CD4-positive, CD25-positive, alpha-beta regulatory T cell (primary cell): ENCODE measurements at regions not wholly inside any gene's neighbourhood (a gene's known extent, or its start where the extent isn't known, plus 50 kb on each side); places are given as distances from the start of the nearest gene placed in this dataset.

Experiments
- ATAC-seq, 2 donors: fragments of 150-1000 bp; cut with Tn5 transposase; one replicate each; pipeline ENCODE4 v1.10.0; 2021; ENCODE audit warnings: low read depth in 2 of 2, moderate number of reproducible peaks in 2 of 2, moderate library complexity in 1 of 2
- DNase-seq, 3 donors: peaks; one replicate each; pipeline versions ENCODE4 v3.0.0 to v3.0.0-alpha.2; 2012 to 2022; ENCODE audit warnings: mixed read lengths in 1 of 3
- H3K27ac ChIP-seq: one replicate; pipeline ENCODE4 v1.7.0; 2013; ENCODE audit warnings: mild to moderate bottlenecking, low read length; ENCODE audit not compliant: insufficient read depth, poor library complexity, severe bottlenecking
- H3K27me3 ChIP-seq: one replicate; pipeline ENCODE4 v1.7.0; 2013; ENCODE audit warnings: low read length; ENCODE audit not compliant: control insufficient read depth, insufficient read depth
- H3K36me3 ChIP-seq: one replicate; pipeline ENCODE4 v1.7.0; 2013; ENCODE audit warnings: mild to moderate bottlenecking, low read length, moderate library complexity; ENCODE audit not compliant: control insufficient read depth, insufficient read depth
- H3K4me1 ChIP-seq: 2 replicates; pipeline ENCODE4 v1.7.0; 2013; ENCODE audit warnings: mild to moderate bottlenecking, low read length; ENCODE audit not compliant: insufficient read depth, control insufficient read depth, poor library complexity, severe bottlenecking
- H3K4me3 ChIP-seq: one replicate; pipeline ENCODE4 v1.7.0; 2013; ENCODE audit warnings: low read depth, mild to moderate bottlenecking, low read length, moderate library complexity
- H3K9me3 ChIP-seq, 2 experiments: 1 replicate in 1 of 2; 2 replicates in 1 of 2; pipeline ENCODE4 v1.7.0; 2013; ENCODE audit warnings: low read length in 2 of 2, mild to moderate bottlenecking in 1 of 2, moderate library complexity in 1 of 2; ENCODE audit not compliant: control insufficient read depth in 2 of 2
- H3K27ac Mint-ChIP-seq, 3 donors: one replicate each; pipeline ENCODE4 v1.8.0; 2020 to 2022; ENCODE audit warnings: mild to moderate bottlenecking in 3 of 3, mixed read lengths in 3 of 3, moderate library complexity in 2 of 3
- H3K27me3 Mint-ChIP-seq: one replicate; pipeline ENCODE4 v1.8.0; 2022; ENCODE audit warnings: mild to moderate bottlenecking, mixed read lengths
- H3K36me3 Mint-ChIP-seq: one replicate; pipeline ENCODE4 v1.8.0; 2020; ENCODE audit warnings: mixed read lengths
- H3K4me1 Mint-ChIP-seq, 4 donors: one replicate each; pipeline ENCODE4 v1.8.0; 2020 to 2022; ENCODE audit warnings: mixed read lengths in 4 of 4, mild to moderate bottlenecking in 1 of 4
- H3K4me3 Mint-ChIP-seq, 4 donors: one replicate each; pipeline ENCODE4 v1.8.0; 2020 to 2022; ENCODE audit warnings: mild to moderate bottlenecking in 4 of 4, mixed read lengths in 4 of 4, moderate library complexity in 3 of 4
- H3K9me3 Mint-ChIP-seq, 7 donors: one replicate each; pipeline ENCODE4 v1.8.0; 2020 to 2022; ENCODE audit warnings: mixed read lengths in 7 of 7, mild to moderate bottlenecking in 3 of 7, moderate library complexity in 2 of 7

DNA sequence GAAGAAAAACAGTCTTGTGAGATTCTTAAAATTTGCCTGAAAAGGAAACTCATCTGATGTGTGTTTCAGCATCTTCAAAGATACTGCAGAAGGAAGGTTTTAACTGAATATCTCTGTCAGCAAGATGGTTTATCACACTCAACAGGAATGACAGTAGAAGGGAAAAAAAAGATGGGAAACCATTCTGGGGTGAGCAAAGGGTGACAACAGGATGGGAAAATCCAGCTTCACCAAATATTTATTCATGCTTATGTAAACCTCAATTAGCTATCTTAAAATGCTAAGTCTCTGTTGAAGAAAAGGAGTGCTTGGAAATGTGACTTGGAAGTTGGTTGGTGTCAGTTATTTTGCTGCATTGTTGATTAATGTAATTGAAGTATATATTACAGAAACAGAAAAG is 82.2 kb downstream of the FZD1 start:
- Histone ChIP-seq H3K4me3 (no peak overlapping the region), H3K27ac (no peak overlapping the region), H3K4me1 (no peaks in the 10 kb centered on the region), H3K9me3 (no peaks in the 10 kb centered on the region), H3K36me3 (no peaks in the 10 kb centered on the region), H3K27me3 (no peaks in the 10 kb centered on the region)
- peaks cover 0 to 5% (median 0%) of the 10 kb centered on the region in 7 donors for H3K9me3 Mint-ChIP-seq
- ATAC-seq (no peak), DNase-seq (no peak)
- H3K27ac Mint-ChIP-seq: no peak overlapping the region
- no peaks in the 10 kb centered on the region for H3K4me1 Mint-ChIP-seq
- H3K4me3 Mint-ChIP-seq: no peak overlapping the region
- H3K27me3 Mint-ChIP-seq: no peaks in the 10 kb centered on the region
- H3K36me3 Mint-ChIP-seq: no peaks in the 10 kb centered on the region

DNA sequence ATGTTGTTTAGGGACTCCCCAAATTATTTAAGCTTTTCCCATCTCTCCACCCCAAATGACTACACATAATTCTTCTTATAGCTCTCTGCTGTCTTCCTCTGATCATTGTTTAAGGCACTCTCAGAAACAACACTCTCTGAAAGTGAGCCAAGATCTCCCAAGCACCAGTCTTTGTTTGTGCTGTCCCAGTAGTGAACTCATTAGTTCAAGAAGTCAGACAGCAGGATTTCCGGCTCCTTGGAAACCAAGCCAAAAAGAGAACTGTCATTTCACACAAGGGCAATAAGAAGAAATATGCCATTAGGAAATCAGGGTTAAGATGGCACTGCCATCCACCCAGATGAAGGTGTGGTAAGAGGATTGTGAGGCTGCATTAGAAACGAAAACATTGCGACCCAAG is 83.1 kb downstream of the FZD1 start:
- DNase-seq (no peak), ATAC-seq (no peak)
- H3K9me3 Mint-ChIP-seq: peaks cover 0 to 5% (median 0%) of the 10 kb centered on the region in 7 donors
- no peak overlapping the region for H3K4me3 ChIP-seq
- H3K27ac Mint-ChIP-seq: no peak overlapping the region
- H3K27ac ChIP-seq: no peak overlapping the region
- H3K4me1 ChIP-seq: no peaks in the 10 kb centered on the region
- H3K27me3 ChIP-seq: no peaks in the 10 kb centered on the region
- H3K36me3 ChIP-seq: no peaks in the 10 kb centered on the region
- H3K4me3 Mint-ChIP-seq: no peak overlapping the region
- H3K9me3 ChIP-seq: no peaks in the 10 kb centered on the region
- no peaks in the 10 kb centered on the region for H3K4me1 Mint-ChIP-seq
- no peaks in the 10 kb centered on the region for H3K36me3 Mint-ChIP-seq
- H3K27me3 Mint-ChIP-seq: no peaks in the 10 kb centered on the region

DNA sequence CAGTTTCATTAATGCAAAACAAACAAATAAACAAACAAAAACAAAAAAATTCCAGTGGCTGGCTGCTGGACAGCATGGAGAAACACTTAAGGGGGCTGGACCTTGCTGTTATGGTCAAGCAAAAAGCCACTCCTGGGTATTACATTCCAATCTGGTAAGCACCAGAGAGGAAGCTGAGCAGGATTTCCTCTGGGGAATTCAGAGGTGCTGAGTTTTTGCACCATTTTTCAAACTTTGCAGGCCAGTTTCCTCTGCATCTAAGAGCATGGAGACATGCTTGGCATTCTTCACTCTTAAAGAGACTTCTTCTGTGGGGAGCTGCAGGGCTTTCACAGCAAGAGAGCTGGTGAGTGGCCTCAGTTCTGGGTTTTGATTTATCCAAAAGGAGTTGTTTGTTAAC is 84.5 kb downstream of the FZD1 start:
- H3K27me3 Mint-ChIP-seq: no peaks in the 10 kb centered on the region
- ATAC-seq: no peak
- no peak overlapping the region for H3K27ac Mint-ChIP-seq
- DNase-seq: no peak
- H3K36me3 Mint-ChIP-seq: no peaks in the 10 kb centered on the region
- Histone ChIP-seq H3K27me3 (no peaks in the 10 kb centered on the region), H3K4me3 (no peak overlapping the region), H3K36me3 (no peaks in the 10 kb centered on the region), H3K9me3 (no peaks in the 10 kb centered on the region), H3K27ac (no peak overlapping the region), H3K4me1 (no peaks in the 10 kb centered on the region)
- H3K9me3 Mint-ChIP-seq: peaks cover 0 to 5% (median 0%) of the 10 kb centered on the region in 7 donors
- no peaks in the 10 kb centered on the region for H3K4me1 Mint-ChIP-seq
- no peak overlapping the region for H3K4me3 Mint-ChIP-seq

DNA sequence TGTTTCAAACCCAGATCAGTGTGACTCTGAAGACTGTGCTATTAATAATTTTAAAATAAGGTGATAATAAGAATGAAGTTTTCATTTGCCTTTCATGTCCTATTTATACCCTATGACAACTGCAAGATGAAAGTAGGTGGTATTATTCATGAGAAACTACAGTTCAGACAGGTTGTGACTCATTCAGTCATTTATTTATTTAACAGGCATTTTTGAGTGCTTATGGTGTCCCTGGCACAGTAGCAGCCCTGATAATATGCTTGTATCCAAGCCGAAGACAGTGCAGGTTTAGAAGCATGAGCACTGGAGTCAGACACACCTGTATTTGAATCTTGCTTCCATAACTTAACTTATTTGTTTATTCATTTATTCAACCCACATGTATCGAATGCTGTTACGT is 87.1 kb downstream of the FZD1 start:
- DNase-seq: no peak
- no peaks in the 10 kb centered on the region for H3K9me3 ChIP-seq
- no peak overlapping the region for H3K4me3 ChIP-seq
- Mint-ChIP-seq H3K36me3 (no peaks in the 10 kb centered on the region), H3K27ac (no peak overlapping the region), H3K9me3 (peaks cover 0 to 5% (median 0%) of the 10 kb centered on the region in 7 donors), H3K4me3 (no peak overlapping the region), H3K4me1 (no peaks in the 10 kb centered on the region), H3K27me3 (no peaks in the 10 kb centered on the region)
- ATAC-seq: no peak
- no peak overlapping the region for H3K27ac ChIP-seq
- no peaks in the 10 kb centered on the region for H3K4me1 ChIP-seq
- H3K36me3 ChIP-seq: no peaks in the 10 kb centered on the region
- H3K27me3 ChIP-seq: no peaks in the 10 kb centered on the region

DNA sequence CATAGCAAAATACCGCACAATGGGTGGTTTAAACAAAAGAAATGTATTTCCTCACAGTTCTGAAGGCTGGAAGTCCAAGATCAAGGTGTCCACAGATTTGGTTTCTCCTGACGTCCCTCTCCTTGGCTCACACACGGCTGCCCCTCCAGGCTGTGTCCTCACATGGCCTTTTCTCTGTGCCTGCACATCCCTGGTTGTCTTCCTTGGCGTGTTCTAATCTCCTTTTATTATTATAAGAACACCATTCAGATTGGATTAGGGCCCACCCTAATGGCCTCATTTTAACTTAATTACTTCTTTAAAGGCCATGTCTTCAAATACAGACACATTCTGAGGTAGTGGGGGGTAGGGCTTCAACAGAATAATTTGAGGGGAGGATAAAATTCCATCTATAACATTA is 87.9 kb downstream of the FZD1 start:
- H3K4me1 Mint-ChIP-seq: no peaks in the 10 kb centered on the region
- H3K27ac Mint-ChIP-seq: no peak overlapping the region
- Histone ChIP-seq H3K27me3 (no peaks in the 10 kb centered on the region), H3K4me3 (no peak overlapping the region), H3K4me1 (no peaks in the 10 kb centered on the region), H3K9me3 (no peaks in the 10 kb centered on the region), H3K36me3 (no peaks in the 10 kb centered on the region), H3K27ac (no peak overlapping the region)
- no peaks in the 10 kb centered on the region for H3K27me3 Mint-ChIP-seq
- H3K4me3 Mint-ChIP-seq: no peak overlapping the region
- peaks cover 0 to 5% (median 0%) of the 10 kb centered on the region in 7 donors for H3K9me3 Mint-ChIP-seq
- ATAC-seq (no peak), DNase-seq (no peak)
- H3K36me3 Mint-ChIP-seq: no peaks in the 10 kb centered on the region

DNA sequence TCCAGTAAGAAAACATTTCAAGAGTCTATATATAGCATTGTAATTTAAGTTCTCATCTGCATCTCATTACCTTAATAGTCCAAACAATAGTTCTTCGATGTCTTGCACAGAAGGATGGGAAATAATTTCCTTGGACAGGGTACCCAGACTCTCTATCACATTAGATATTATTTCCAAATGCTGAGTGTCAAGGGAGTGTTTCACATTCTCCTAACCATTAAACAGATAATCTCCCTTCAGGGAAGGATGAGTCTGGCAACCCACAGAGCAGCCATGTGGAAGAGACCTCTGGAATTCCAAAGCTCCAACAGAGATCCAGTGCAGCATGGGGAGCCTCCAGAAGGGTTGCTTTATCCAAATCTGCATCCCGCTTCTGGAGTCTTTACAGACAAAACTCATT is 89.6 kb downstream of the FZD1 start:
- Mint-ChIP-seq H3K36me3 (no peaks in the 10 kb centered on the region), H3K9me3 (peaks cover 0 to 3% (median 0%) of the 10 kb centered on the region in 7 donors), H3K4me3 (no peak overlapping the region), H3K4me1 (no peaks in the 10 kb centered on the region), H3K27ac (no peak overlapping the region), H3K27me3 (no peaks in the 10 kb centered on the region)
- Histone ChIP-seq H3K4me1 (no peaks in the 10 kb centered on the region), H3K4me3 (no peak overlapping the region), H3K27me3 (no peaks in the 10 kb centered on the region), H3K36me3 (no peaks in the 10 kb centered on the region), H3K27ac (no peak overlapping the region), H3K9me3 (no peaks in the 10 kb centered on the region)
- DNase-seq: no peak
- ATAC-seq: no peak

DNA sequence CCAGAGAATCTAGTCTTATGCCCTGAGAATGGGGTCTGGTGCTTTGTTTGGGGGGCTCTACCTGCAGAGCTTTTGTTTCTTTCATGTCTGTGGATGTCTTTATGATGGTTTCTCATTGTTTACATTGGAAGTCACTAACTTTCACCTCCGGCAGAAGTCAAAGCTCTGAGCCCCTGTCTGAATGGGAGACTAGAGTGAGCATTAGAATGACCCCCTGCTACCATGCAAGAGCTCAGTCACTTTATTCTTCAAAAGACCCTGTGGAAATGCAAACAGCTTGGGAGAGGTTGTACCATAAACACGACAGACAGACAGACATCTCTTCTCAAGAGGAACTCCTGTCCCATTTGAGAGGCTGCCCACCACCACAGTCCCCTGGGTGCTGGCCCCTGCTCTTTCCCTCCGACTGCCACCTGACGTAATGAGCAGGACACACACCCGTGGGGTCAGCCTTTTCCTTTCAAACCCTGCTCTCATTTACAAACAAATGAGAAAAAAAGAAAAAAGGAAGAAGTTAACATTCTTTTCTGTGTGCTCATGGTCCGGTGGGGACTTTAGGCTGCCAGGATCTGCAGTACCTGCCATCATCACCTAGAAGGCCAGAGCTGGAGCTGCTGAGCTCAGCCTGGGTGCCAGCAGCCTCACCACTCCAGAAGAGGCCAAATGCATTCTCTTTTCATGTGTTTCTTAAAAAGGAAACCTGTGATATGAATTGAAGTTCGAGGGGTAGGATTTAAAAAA is 91.6 kb downstream of the FZD1 start:
- H3K27ac Mint-ChIP-seq: no peak overlapping the region
- H3K27me3 Mint-ChIP-seq: no peaks in the 10 kb centered on the region
- H3K27ac ChIP-seq: no peak overlapping the region
- no peaks in the 10 kb centered on the region for H3K4me1 ChIP-seq
- no peaks in the 10 kb centered on the region for H3K36me3 ChIP-seq
- no peaks in the 10 kb centered on the region for H3K36me3 Mint-ChIP-seq
- no peaks in the 10 kb centered on the region for H3K9me3 ChIP-seq
- no peak for DNase-seq
- peaks cover 0 to 2% (median 0%) of the 10 kb centered on the region in 7 donors for H3K9me3 Mint-ChIP-seq
- no peak for ATAC-seq
- no peaks in the 10 kb centered on the region for H3K27me3 ChIP-seq
- H3K4me1 Mint-ChIP-seq: no peaks in the 10 kb centered on the region
- H3K4me3 ChIP-seq: no peak overlapping the region
- no peak overlapping the region for H3K4me3 Mint-ChIP-seq

DNA sequence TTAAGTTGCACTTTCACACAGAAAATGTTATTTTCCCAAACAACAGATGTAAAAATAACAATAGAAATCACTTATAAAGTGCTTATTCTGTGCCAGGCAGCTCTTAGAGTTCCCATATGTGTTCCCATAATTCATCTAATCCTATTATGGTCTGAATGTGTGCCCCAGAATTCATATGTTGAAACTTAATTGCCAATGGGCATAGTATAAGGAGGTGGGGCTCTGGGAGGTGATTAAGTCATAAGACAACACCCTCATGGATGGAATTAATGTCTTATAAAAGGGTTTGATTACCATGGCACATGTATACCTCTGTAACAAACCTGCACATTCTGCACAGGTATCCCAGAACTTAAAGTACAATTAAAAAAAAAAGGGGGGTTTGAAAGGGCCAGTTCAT is 92.7 kb downstream of the FZD1 start:
- no peak for DNase-seq
- H3K9me3 Mint-ChIP-seq: peaks cover 0 to 2% (median 0%) of the 10 kb centered on the region in 7 donors
- H3K27ac Mint-ChIP-seq: no peak overlapping the region
- no peaks in the 10 kb centered on the region for H3K4me1 ChIP-seq
- no peak overlapping the region for H3K4me3 ChIP-seq
- no peaks in the 10 kb centered on the region for H3K36me3 Mint-ChIP-seq
- H3K27ac ChIP-seq: no peak overlapping the region
- no peak overlapping the region for H3K4me3 Mint-ChIP-seq
- no peaks in the 10 kb centered on the region for H3K27me3 ChIP-seq
- H3K4me1 Mint-ChIP-seq: no peaks in the 10 kb centered on the region
- H3K27me3 Mint-ChIP-seq: no peaks in the 10 kb centered on the region
- H3K36me3 ChIP-seq: no peaks in the 10 kb centered on the region
- H3K9me3 ChIP-seq: no peaks in the 10 kb centered on the region
- ATAC-seq: no peak
